SK-N-SH (cell line): ENCODE measurements at regions not wholly inside any gene's neighbourhood (a gene's known extent, or its start where the extent isn't known, plus 50 kb on each side); places are given as distances from the start of the nearest gene placed in this dataset.

Experiments
- TF ChIP-seq, protein P1 (sequence below): IDR thresholded peaks from 2 replicates; pipeline ENCODE4 v1.4.0; 2012; ENCODE audit warnings: low read depth, borderline replicate concordance
- TF ChIP-seq, protein P2 (sequence below): fragments of 200-600 bp; sonication (generic); IDR thresholded peaks from 2 replicates; pipeline ENCODE4 v1.6.1; 2017; ENCODE audit warnings: antibody characterized with exemption, mild to moderate bottlenecking, moderate library complexity

DNA sequence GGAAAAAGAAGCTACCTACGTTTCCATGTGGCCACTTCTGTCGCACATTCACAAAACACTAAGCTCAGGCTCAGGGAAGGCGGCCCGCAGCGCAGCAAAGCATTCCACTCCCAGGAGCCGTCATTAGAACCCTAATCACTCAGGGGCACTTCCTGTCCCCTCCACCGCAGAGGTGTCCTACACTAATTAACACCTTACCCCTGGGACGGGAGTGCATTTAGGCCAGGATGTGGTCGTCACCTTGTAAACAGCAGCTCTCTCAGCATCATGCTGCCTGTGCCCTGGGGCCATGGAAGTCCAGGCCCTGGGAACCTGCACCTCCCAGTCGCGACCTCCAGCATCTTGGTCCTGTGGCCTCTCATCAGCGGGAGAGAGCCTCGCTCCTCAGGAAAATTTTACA is 359.8 kb upstream of the SALL3 start:
- TF ChIP-seq, protein P1, sequence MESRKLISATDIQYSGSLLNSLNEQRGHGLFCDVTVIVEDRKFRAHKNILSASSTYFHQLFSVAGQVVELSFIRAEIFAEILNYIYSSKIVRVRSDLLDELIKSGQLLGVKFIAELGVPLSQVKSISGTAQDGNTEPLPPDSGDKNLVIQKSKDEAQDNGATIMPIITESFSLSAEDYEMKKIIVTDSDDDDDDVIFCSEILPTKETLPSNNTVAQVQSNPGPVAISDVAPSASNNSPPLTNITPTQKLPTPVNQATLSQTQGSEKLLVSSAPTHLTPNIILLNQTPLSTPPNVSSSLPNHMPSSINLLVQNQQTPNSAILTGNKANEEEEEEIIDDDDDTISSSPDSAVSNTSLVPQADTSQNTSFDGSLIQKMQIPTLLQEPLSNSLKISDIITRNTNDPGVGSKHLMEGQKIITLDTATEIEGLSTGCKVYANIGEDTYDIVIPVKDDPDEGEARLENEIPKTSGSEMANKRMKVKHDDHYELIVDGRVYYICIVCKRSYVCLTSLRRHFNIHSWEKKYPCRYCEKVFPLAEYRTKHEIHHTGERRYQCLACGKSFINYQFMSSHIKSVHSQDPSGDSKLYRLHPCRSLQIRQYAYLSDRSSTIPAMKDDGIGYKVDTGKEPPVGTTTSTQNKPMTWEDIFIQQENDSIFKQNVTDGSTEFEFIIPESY, result no peak
- TF ChIP-seq, protein P2, sequence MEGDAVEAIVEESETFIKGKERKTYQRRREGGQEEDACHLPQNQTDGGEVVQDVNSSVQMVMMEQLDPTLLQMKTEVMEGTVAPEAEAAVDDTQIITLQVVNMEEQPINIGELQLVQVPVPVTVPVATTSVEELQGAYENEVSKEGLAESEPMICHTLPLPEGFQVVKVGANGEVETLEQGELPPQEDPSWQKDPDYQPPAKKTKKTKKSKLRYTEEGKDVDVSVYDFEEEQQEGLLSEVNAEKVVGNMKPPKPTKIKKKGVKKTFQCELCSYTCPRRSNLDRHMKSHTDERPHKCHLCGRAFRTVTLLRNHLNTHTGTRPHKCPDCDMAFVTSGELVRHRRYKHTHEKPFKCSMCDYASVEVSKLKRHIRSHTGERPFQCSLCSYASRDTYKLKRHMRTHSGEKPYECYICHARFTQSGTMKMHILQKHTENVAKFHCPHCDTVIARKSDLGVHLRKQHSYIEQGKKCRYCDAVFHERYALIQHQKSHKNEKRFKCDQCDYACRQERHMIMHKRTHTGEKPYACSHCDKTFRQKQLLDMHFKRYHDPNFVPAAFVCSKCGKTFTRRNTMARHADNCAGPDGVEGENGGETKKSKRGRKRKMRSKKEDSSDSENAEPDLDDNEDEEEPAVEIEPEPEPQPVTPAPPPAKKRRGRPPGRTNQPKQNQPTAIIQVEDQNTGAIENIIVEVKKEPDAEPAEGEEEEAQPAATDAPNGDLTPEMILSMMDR, result no peak
